ENCODE measurements at regions not wholly inside any gene's neighbourhood (a gene's known extent, or its start where the extent isn't known, plus 50 kb on each side); places are given as distances from the start of the nearest gene placed in this dataset.

- ATAC-seq (ENCODE audit: low FRiP score in 2 of 2) (no peak), DNase-seq (no peak)
- Histone ChIP-seq H3K27ac (no peak overlapping the region), H3K4me3 (no peak overlapping the region), H3K27me3 (no peaks in the 10 kb centered on the region), H3K36me3 (no peaks in the 10 kb centered on the region), H3K4me1 (no peaks in the 10 kb centered on the region), H3K9me3 (no peaks in the 10 kb centered on the region)
- TF ChIP-seq CTCF (IDR thresholded peaks at IDR 0.05) (no peak), EP300 (IDR thresholded peaks at IDR 0.05) (no peak), POLR2AphosphoS5 (IDR thresholded peaks at IDR 0.05) (no peak), POLR2A (IDR thresholded peaks at IDR 0.05) (no peak)
Observed at GRCh38 chr12:61502179-61502578, 758.0 kb upstream of the USP15 start.

GRCh38 chr12:61504396-61505080, 755.7 kb upstream of the USP15 start:
- Histone ChIP-seq H3K4me1 (peaks cover 0 to 3% (median 0%) of the 10 kb centered on the region in 4 donors), H3K4me3 (no peak overlapping the region), H3K36me3 (no peaks in the 10 kb centered on the region), H3K27me3 (no peaks in the 10 kb centered on the region), H3K9me3 (no peaks in the 10 kb centered on the region), H3K27ac (no peak overlapping the region)
- no peak for TF ChIP-seq POLR2AphosphoS5 (IDR thresholded peaks at IDR 0.05)
- no peak for TF ChIP-seq CTCF (IDR thresholded peaks at IDR 0.05)
- no peak for TF ChIP-seq EP300 (IDR thresholded peaks at IDR 0.05)
- no peak for TF ChIP-seq POLR2A (IDR thresholded peaks at IDR 0.05)
- WGBS, 2 donors = 17 to 33% methylated on average over 1 of the region's 1 CpG
- no peak for ATAC-seq (ENCODE audit: low FRiP score in 2 of 2)
- no peak for DNase-seq

GRCh38 chr12:61513499-61513898, 746.7 kb upstream of the USP15 start:
- Histone ChIP-seq H3K4me1 (peaks cover 0 to under 1% (median 0%) of the 10 kb centered on the region in 4 donors), H3K4me3 (no peak overlapping the region), H3K27ac (no peak overlapping the region), H3K9me3 (no peaks in the 10 kb centered on the region), H3K36me3 (no peaks in the 10 kb centered on the region), H3K27me3 (no peaks in the 10 kb centered on the region)
- DNase-seq = no peak
- WGBS, 2 donors = 81 to 83% methylated on average over 2 of the region's 2 CpGs
- no peak for ATAC-seq (ENCODE audit: low FRiP score in 2 of 2)
- TF ChIP-seq EP300 (IDR thresholded peaks at IDR 0.05) (no peak), POLR2A (IDR thresholded peaks at IDR 0.05) (no peak), CTCF (IDR thresholded peaks at IDR 0.05) (no peak), POLR2AphosphoS5 (IDR thresholded peaks at IDR 0.05) (no peak)

GRCh38 chr12:61514016-61514415, 746.2 kb upstream of the USP15 start:
- H3K27ac ChIP-seq = no peak overlapping the region
- ATAC-seq (ENCODE audit: low FRiP score in 2 of 2) = no peak
- 56 to 73% methylated on average over 8 of the region's 8 CpGs for WGBS, 2 donors

More at GRCh38 chr12:61514016-61514415, 746.2 kb upstream of the USP15 start:
- DNase-seq = no peak
- Histone ChIP-seq H3K4me1 (no peaks in the 10 kb centered on the region), H3K36me3 (no peaks in the 10 kb centered on the region), H3K4me3 (no peak overlapping the region), H3K27me3 (no peaks in the 10 kb centered on the region), H3K9me3 (no peaks in the 10 kb centered on the region)
- TF ChIP-seq CTCF (IDR thresholded peaks at IDR 0.05) (no peak), EP300 (IDR thresholded peaks at IDR 0.05) (no peak), POLR2A (IDR thresholded peaks at IDR 0.05) (no peak), POLR2AphosphoS5 (IDR thresholded peaks at IDR 0.05) (no peak)
